GM12864 (cell line): ENCODE measurements at regions not wholly inside any gene's neighbourhood (a gene's known extent, or its start where the extent isn't known, plus 50 kb on each side); places are given as distances from the start of the nearest gene placed in this dataset.

ENCODE experiments used
- DNase-seq: peaks from one replicate; pipeline ENCODE4 v3.0.0-alpha.2; 2011; ENCODE audit warnings: low read depth
- H3K4me3 ChIP-seq: 2 replicates; pipeline ENCODE4 v1.5.1; 2011; ENCODE audit warnings: mild to moderate bottlenecking, low read depth, low read length, control low read depth
- TF ChIP-seq, protein P1 (sequence below): IDR thresholded peaks from 2 replicates; pipeline ENCODE4 v1.5.1; 2011; ENCODE audit warnings: low read depth, mild to moderate bottlenecking, moderate library complexity, low read length, control low read depth, inconsistent platforms; ENCODE audit errors: missing control alignments

DNA sequence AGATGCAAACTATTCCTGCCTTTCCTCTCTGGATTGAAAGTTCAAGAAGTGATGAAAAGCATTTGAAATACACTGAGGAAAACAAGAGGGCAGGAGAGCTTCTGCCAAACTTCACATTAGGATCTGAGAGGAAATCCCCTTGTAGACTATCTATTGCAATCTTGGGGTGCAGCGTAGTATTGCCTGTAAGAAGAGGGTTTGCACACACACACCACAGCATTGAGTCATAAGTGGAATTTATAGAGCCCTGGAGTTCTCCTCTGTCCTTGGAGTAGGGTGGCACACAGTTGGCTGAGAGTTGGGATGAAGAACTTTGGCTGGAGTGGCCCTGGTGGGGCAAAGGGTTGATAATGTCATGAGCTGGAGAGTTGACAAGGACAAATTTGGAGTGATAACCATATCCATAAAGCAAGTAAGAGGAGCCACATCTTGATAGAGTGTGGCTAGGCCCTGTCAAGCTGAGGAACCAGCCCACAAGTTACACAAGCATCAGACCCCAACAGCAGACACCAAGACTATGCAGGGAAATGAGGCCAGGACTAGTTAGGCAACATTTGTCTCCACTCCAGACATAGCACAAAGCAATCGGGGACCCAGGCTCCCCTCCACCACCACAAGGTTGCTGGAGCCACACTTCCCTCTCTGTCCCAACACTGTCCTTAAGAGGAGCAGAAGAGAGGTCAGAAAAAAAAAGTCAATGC, 520.9 kb downstream of the KLF5 start:
- no peak overlapping the region for H3K4me3 ChIP-seq
- no peak for DNase-seq
- TF ChIP-seq, protein P1, sequence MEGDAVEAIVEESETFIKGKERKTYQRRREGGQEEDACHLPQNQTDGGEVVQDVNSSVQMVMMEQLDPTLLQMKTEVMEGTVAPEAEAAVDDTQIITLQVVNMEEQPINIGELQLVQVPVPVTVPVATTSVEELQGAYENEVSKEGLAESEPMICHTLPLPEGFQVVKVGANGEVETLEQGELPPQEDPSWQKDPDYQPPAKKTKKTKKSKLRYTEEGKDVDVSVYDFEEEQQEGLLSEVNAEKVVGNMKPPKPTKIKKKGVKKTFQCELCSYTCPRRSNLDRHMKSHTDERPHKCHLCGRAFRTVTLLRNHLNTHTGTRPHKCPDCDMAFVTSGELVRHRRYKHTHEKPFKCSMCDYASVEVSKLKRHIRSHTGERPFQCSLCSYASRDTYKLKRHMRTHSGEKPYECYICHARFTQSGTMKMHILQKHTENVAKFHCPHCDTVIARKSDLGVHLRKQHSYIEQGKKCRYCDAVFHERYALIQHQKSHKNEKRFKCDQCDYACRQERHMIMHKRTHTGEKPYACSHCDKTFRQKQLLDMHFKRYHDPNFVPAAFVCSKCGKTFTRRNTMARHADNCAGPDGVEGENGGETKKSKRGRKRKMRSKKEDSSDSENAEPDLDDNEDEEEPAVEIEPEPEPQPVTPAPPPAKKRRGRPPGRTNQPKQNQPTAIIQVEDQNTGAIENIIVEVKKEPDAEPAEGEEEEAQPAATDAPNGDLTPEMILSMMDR, result no peak

DNA sequence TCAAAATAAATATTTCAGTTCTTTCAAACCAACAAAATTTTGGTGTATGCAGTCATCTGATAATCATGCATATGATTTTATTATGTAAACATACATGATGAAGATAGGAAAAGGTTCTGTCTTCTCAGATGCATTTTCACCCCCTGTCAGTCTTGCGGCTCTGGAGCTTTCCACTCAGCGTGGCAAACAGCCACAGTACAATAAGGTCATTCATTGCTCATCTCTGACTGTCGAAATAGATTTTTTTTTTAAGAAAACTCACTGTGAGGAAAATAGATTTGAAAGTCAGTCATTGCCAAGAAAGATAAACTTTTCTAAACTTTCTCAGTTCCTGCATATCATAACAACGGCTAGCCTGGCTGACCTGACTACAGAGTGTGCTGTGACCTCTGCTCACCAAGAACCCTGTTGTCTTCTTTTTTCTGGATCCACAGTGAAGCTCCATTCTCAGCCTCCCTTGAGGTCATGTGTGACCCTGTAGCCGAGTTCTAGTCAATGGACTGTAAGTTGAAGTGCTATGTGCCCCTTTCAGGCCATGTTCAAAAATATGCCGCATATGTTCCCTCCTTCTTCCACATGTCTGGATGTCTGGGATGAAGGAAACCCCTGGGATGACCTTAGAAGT, 519.6 kb downstream of the KLF5 start:
- no peak for DNase-seq
- H3K4me3 ChIP-seq, result no peak overlapping the region
- TF ChIP-seq, protein P1, result no peak

DNA sequence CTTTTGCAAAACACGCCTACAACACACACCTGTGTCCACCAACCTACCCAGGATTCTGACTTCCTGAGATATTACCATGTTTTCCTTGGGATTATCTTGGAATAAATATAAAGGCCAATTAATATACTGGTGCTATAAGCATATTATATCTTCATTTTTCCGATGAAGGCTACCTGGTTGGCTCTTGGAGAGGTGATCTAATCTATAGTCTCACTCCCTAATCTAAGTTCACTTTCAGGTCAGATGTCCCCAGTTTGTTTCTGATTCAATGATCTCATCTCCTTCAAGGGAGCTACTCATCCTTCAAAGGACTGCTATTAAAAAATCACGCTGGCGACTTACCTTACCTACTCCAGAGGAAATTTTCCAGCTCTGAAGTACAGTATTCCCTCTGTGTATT, 517.5 kb downstream of the KLF5 start:
- H3K4me3 ChIP-seq, result no peak overlapping the region
- DNase-seq, result no peak
- TF ChIP-seq, protein P1, result no peak

DNA sequence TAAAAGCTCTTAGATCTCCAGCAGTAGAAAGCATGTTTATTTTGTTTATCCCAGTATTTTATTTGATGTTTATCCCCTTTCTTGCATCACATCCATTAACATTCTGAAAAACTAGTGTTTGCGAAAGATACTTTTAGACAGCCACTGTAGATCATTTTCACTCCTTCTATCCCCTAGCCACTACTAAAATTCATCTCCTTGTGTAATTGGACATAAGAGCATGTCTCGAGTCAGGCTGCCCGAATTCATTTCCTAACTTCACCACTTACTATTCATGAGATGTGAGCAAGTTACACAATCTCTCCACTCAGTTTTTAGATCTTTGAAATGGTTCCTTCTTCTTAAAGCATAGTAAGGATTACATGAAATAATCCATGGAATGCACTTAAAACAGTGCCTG, 514.0 kb downstream of the KLF5 start:
- H3K4me3 ChIP-seq, result no peak overlapping the region
- no peak for DNase-seq
- TF ChIP-seq, protein P1, result no peak

DNA sequence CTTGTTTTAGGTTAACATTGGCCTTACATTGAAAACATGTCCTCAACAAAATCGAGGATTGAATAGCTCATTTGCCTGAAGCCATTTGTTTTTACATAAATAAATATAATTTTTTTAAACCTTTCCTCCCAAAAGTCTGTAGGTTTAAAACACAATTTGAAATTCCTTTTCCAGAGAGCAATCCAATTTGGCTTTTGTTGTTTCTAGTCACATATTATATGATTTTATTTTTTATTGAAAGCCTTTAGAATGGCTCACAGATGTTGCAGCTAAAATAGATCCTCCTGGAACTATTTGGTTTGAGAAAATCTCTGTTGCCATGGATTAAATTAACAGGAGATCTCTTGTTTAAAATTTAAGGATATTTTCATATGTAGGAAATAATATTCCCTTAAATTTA, 512.6 kb downstream of the KLF5 start:
- H3K4me3 ChIP-seq, result no peak overlapping the region
- DNase-seq, result no peak
- TF ChIP-seq, protein P1, result no peak

DNA sequence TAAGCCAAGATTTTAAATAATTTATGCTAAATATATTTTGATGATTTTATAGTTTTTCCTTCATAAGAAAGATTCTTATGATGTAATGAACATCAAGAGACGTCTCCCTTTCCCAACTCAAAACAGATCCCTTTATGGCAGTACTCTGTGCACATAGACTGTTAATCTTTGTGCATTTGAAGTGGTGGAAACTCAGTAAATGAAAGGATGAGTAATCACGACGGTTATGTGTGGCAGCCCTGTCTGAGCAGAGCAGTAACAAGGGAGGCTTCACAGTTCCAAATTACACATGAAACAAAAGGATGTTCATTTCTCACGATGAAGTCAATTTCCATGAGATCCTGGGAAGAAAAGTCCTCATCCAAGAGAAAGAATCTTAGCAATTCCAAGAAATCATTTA, 498.1 kb downstream of the KLF5 start:
- TF ChIP-seq, protein P1, result no peak
- no peak for DNase-seq
- H3K4me3 ChIP-seq, result no peak overlapping the region

DNA sequence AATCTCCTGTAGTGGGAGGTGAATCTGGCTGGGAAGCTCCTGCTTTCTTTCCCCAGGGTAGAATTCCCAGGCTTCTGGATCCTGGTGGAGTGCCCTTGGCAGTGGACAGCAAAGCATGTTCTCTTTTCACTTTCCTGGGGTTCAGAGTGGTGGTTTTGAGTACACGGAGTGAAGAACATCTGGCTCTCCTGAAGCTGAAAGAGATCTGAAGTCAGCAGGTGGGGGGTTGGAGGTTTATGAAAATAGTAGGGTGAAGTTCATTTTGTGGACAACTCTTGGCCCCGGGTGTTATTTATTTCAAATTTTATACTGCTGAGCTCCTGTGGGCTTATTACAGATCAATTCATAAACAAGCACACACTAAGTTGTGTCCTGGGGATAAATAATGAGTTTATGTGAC, 497.3 kb downstream of the KLF5 start:
- TF ChIP-seq, protein P1, result no peak
- H3K4me3 ChIP-seq, result no peak overlapping the region
- DNase-seq, result no peak
